K562 (cell line): ENCODE measurements at regions not wholly inside any gene's neighbourhood (a gene's known extent, or its start where the extent isn't known, plus 50 kb on each side); places are given as distances from the start of the nearest gene placed in this dataset.

Experiments used
- ATAC-seq: fragments of 200-7000 bp; cut with Tn5 transposase; 3 replicates; pipeline ENCODE4 v1.9.1; 2020; ENCODE audit warnings: moderate library complexity
- BruUV-seq: library from RNA; stranded (reverse); fragments of 400-500 nt; replicated peaks from 2 replicates; lab custom pipeline; 2021; lab: Mats Ljungman, UMichigan
- CTCF ChIA-PET: fragments of 300-600 bp; formaldehyde crosslinking; extraction: SDS; loops from one replicate; lab custom pipeline; 2021; ENCODE audit warnings: low intra/inter-chr PET ratio; lab: Yijun Ruan, JAX
- POLR2A ChIA-PET: fragments of 300-600, 350-650 bp; sonication (Branson Sonifier 250); formaldehyde crosslinking; extraction: SDS; loops from one replicate; lab custom pipeline; 2021; ENCODE audit warnings: antibody characterized with exemption, inconsistent platforms; lab: Yijun Ruan, JAX
- DNase-seq, 4 experiments: peaks; one replicate each; pipeline versions ENCODE4 v3.0.0 to v3.0.0-alpha.2; 2011 to 2018; ENCODE audit warnings: low spot score in 3 of 4, mixed read lengths in 3 of 4; ENCODE audit errors: extremely low read depth in 1 of 4
- FAIRE-seq: peaks from 2 replicates; lab custom pipeline; 2011; peaks lifted over from hg19 to GRCh38; lab: Jason Lieb, UNC
- H2AFZ ChIP-seq: 2 replicates; pipeline ENCODE4 v1.6.0; 2011; ENCODE audit warnings: low read depth, low read length, control low read depth, inconsistent platforms
- H3K27ac ChIP-seq: fragments of 200-600 bp; 3 replicates; pipeline ENCODE4 v1.8.0; 2011; ENCODE audit warnings: low read depth, mild to moderate bottlenecking, control low read depth, inconsistent platforms, low read length, moderate library complexity, mixed read lengths; ENCODE audit errors: extremely low read depth
- H3K27me3 ChIP-seq, 2 experiments: fragments of 300-600 bp in 1 of 2; 2 replicates in 1 of 2; 3 replicates in 1 of 2; pipeline versions ENCODE4 v1.6.0 to v1.8.0; 2011; ENCODE audit warnings: inconsistent platforms in 2 of 2, low read length in 2 of 2, mild to moderate bottlenecking in 1 of 2, mixed read lengths in 1 of 2, moderate library complexity in 1 of 2; ENCODE audit not compliant: control insufficient read depth in 2 of 2, insufficient read depth in 2 of 2
- H3K36me3 ChIP-seq: fragments of 300-600 bp; 3 replicates; pipeline ENCODE4 v1.8.0; 2011; ENCODE audit warnings: mild to moderate bottlenecking, low read length, inconsistent platforms; ENCODE audit not compliant: control insufficient read depth, insufficient read depth
- H3K4me1 ChIP-seq, 2 experiments: fragments of 200-600 bp in 1 of 2; replicated peaks in 1 of 2; 2 replicates in 1 of 2; 3 replicates in 1 of 2; pipeline versions ENCODE4 v1.5.1 to v1.8.0; 2011; ENCODE audit warnings: inconsistent platforms in 2 of 2, low read length in 2 of 2, mild to moderate bottlenecking in 1 of 2, mixed read lengths in 1 of 2, moderate library complexity in 1 of 2; ENCODE audit not compliant: control insufficient read depth in 2 of 2, insufficient read depth in 2 of 2
- H3K4me2 ChIP-seq: 2 replicates; pipeline ENCODE4 v1.6.1; 2011; ENCODE audit warnings: low read length, control low read depth, inconsistent platforms, mixed read lengths; ENCODE audit not compliant: insufficient read depth
- H3K4me3 ChIP-seq: fragments of 200-600 bp; sonication (generic), shearing (Covaris generic); 2 replicates; pipeline ENCODE4 v1.5.1; 2016; ENCODE audit warnings: control low read depth, inconsistent platforms
- H3K79me2 ChIP-seq: fragments of 200-600 bp; 3 replicates; pipeline ENCODE4 v1.8.0; 2011; ENCODE audit warnings: low read length, inconsistent platforms; ENCODE audit not compliant: control insufficient read depth, insufficient read depth
- H3K9ac ChIP-seq, 2 experiments: 2 replicates each; pipeline versions ENCODE4 v1.6.0 to v1.6.1; 2011; ENCODE audit warnings: low read depth in 2 of 2, low read length in 2 of 2, control low read depth in 1 of 2, inconsistent platforms in 1 of 2, mild to moderate bottlenecking in 1 of 2, mixed read lengths in 1 of 2; ENCODE audit not compliant: insufficient read depth in 1 of 2
- H3K9me1 ChIP-seq: one replicate; pipeline ENCODE4 v1.6.0; 2011; ENCODE audit warnings: inconsistent platforms, mild to moderate bottlenecking, low read length, moderate library complexity; ENCODE audit not compliant: control insufficient read depth, insufficient read depth
- H3K9me3 ChIP-seq: replicated peaks from 2 replicates; pipeline ENCODE4 v1.5.1; 2011; ENCODE audit warnings: low read depth, low read length, inconsistent platforms; ENCODE audit not compliant: control insufficient read depth, insufficient read depth
- H4K20me1 ChIP-seq: replicated peaks from 2 replicates; pipeline ENCODE4 v1.6.1; 2011; ENCODE audit warnings: low read length, inconsistent platforms, mixed read lengths; ENCODE audit not compliant: control insufficient read depth, insufficient read depth
- DLX4 ChIP-seq: fragments of 250-450 bp; sonication (Bioruptor Pico); IDR thresholded peaks from 2 replicates; pipeline ENCODE4 v1.6.1; 2021; ENCODE audit warnings: mild to moderate bottlenecking
- ELF2 ChIP-seq: fragments of 250-450 bp; sonication (Bioruptor Pico); IDR thresholded peaks from 2 replicates; pipeline ENCODE4 v1.5.0; 2021; ENCODE audit warnings: mild to moderate bottlenecking
- ESRRB ChIP-seq: fragments of 250-450 bp; sonication (Bioruptor Pico); IDR thresholded peaks from 2 replicates; pipeline ENCODE4 v1.5.0; 2020; ENCODE audit warnings: mild to moderate bottlenecking, moderate library complexity, borderline replicate concordance
- ETV1 ChIP-seq: fragments of 450-650 bp; conservative IDR thresholded peaks from 2 replicates; pipeline ENCODE4 v1.6.1; 2016; ENCODE audit warnings: missing genetic modification characterization, control low read depth, low read depth, missing compliant biosample characterization
- GABPB2 ChIP-seq: fragments of 250-450 bp; sonication (Bioruptor Pico); conservative IDR thresholded peaks from 2 replicates; pipeline ENCODE4 v1.5.1; 2021; ENCODE audit warnings: mild to moderate bottlenecking
- PPARD ChIP-seq: fragments of 250-450 bp; sonication (Bioruptor Pico); IDR thresholded peaks from 2 replicates; pipeline ENCODE4 v1.8.0; 2022; ENCODE audit warnings: inconsistent platforms, mild to moderate bottlenecking, moderate library complexity
- RB1 ChIP-seq: fragments of 450-650 bp; IDR thresholded peaks from 2 replicates; pipeline ENCODE4 v1.6.1; 2017; ENCODE audit warnings: low read depth, mild to moderate bottlenecking
- RBFOX2 ChIP-seq: fragments of 200-400 bp; formaldehyde crosslinking; IDR thresholded peaks from 2 replicates; pipeline ENCODE4 v1.6.1; 2017; ENCODE audit warnings: low read depth, mild to moderate bottlenecking, low read length, moderate library complexity
- SPI1 ChIP-seq: IDR thresholded peaks from 2 replicates; pipeline ENCODE4 v1.6.1; 2011; ENCODE audit warnings: low read depth, low read length, control low read depth, borderline replicate concordance
- STAT5A ChIP-seq: IDR thresholded peaks from 2 replicates; pipeline ENCODE4 v1.6.1; 2012; ENCODE audit warnings: low read length, inconsistent platforms, borderline replicate concordance
- TEAD1 ChIP-seq, 2 experiments: fragments of 450-650 bp in 1 of 2; sonication (generic) in 1 of 2; formaldehyde crosslinking; IDR thresholded peaks; 2 replicates each; pipeline versions ENCODE4 v1.4.0 to v1.8.0; 2020 to 2022; ENCODE audit warnings: mild to moderate bottlenecking in 2 of 2, missing genetic modification reagents in 1 of 2
- TEAD2 ChIP-seq: fragments of 450-650 bp; IDR thresholded peaks from 2 replicates; pipeline ENCODE4 v1.6.1; 2016; ENCODE audit warnings: missing genetic modification characterization, control low read depth, missing compliant biosample characterization
- TSC22D4 ChIP-seq: fragments of 450-650 bp; IDR thresholded peaks from 2 replicates; pipeline ENCODE4 v1.6.1; 2016; ENCODE audit warnings: missing genetic modification characterization, missing biosample characterization, control low read depth
- ZNF436 ChIP-seq: fragments of 250-450, 450-650 bp; sonication (Bioruptor Pico); formaldehyde crosslinking; IDR thresholded peaks from 2 replicates; pipeline ENCODE4 v1.7.0; 2020; ENCODE audit warnings: mild to moderate bottlenecking
- WGBS: fragments of 100-300 bp; shearing (Covaris generic); methylation state at CpG from one replicate; pipeline ENCODE4 v1.1.6; 2016; ENCODE audit warnings: low coverage, mixed read lengths; ENCODE audit not compliant: insufficient coverage; ENCODE audit errors: missing lambda C conversion rate; 5-methylcytosine and 5-hydroxymethylcytosine counted together
- in situ Hi-C: fragments of 300-500 bp; cut with MboI; formaldehyde crosslinking; loops from 4 replicates; pipeline ENCODE4 v1.15.0; 2018; ENCODE audit warnings: inconsistent platforms, mixed read lengths
- intact Hi-C: fragments of 100-400 bp; cut with micrococcal nuclease; formaldehyde crosslinking; loops from 2 replicates; pipeline ENCODE4 v1.14.2; 2022
- TF ChIP-seq, protein P1 (sequence below): fragments of 450-650 bp; IDR thresholded peaks from one replicate; pipeline ENCODE4 v1.6.1; 2018; ENCODE audit warnings: mild to moderate bottlenecking, moderate library complexity; ENCODE audit not compliant: partially characterized antibody

DNA sequence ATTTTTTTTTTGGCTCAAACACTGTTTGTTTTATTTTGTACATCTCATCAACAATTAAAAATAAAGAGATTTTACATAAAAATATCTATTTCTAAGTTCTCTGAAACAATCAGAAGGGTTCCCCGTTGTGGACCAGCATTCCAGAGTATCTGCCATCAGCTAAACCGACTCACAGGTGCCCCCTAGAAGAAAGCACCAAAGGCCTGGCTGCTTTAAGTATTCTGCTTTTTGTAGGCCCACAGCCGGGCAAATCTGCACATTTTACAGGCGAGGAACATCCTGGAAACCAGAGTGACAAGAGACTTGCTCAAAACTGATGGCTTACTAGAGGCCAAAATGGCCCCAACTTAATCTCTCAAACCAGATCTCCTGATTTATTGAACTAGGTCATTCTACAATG lies 82.2 kb upstream of the SETBP1 start:
- WGBS, result 4% methylated on average over 3 of the region's 4 CpGs

GRCh38 chr18:44599412-44599811 lies 81.3 kb upstream of the SETBP1 start:
- Histone ChIP-seq H3K4me2 (no peak overlapping the region), H3K36me3 (no peaks in the 10 kb centered on the region), H4K20me1 (no peaks in the 10 kb centered on the region), H3K9me1 (no peaks in the 10 kb centered on the region), H3K4me3 (no peak overlapping the region), H3K79me2 (no peaks in the 10 kb centered on the region), H3K27ac (no peak overlapping the region), H2AFZ (no peak overlapping the region), H3K9me3 (no peaks in the 10 kb centered on the region), H3K27me3 (no peaks in the 10 kb centered on the region), H3K9ac (no peak overlapping the region), H3K4me1 (no peaks in the 10 kb centered on the region)
- no peak for TF ChIP-seq ELF2 (CRISPR knock-in tag)
- TF ChIP-seq RB1, result no peak
- no peak for TF ChIP-seq TEAD1 (CRISPR knock-in tag; IDR thresholded peaks at IDR 0.05)
- TF ChIP-seq TSC22D4 (tag), result no peak
- TF ChIP-seq, protein P1, sequence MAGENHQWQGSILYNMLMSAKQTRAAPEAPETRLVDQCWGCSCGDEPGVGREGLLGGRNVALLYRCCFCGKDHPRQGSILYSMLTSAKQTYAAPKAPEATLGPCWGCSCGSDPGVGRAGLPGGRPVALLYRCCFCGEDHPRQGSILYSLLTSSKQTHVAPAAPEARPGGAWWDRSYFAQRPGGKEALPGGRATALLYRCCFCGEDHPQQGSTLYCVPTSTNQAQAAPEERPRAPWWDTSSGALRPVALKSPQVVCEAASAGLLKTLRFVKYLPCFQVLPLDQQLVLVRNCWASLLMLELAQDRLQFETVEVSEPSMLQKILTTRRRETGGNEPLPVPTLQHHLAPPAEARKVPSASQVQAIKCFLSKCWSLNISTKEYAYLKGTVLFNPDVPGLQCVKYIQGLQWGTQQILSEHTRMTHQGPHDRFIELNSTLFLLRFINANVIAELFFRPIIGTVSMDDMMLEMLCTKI, result no peak
- no peak for TF ChIP-seq STAT5A
- TF ChIP-seq RBFOX2, result no peak
- no peak for TF ChIP-seq SPI1
- TF ChIP-seq ETV1, result no peak
- TF ChIP-seq TEAD2 (tag), result no peak
- TF ChIP-seq ZNF436 (CRISPR knock-in tag), result no peak
- no peak for TF ChIP-seq DLX4 (CRISPR knock-in tag)
- no peak for TF ChIP-seq GABPB2 (CRISPR knock-in tag)
- TF ChIP-seq PPARD (CRISPR knock-in tag), result no peak
- no peak for ATAC-seq
- in situ Hi-C loops (no loop called here), intact Hi-C loops (no loop called here)
- BruUV-seq, result no TSS peak
- ChIA-PET CTCF (no interaction called here), POLR2A (no interaction called here)
- no peak for DNase-seq
- WGBS, result 0% methylated on average over 3 of the region's 4 CpGs
- no peak for FAIRE-seq

More for the DNA sequence above, 82.2 kb upstream of the SETBP1 start:
- no peaks in the 10 kb centered on the region for H3K9me1 ChIP-seq
- intact Hi-C loops, result no loop called here
- ChIA-PET CTCF (no interaction called here), POLR2A (no interaction called here)
- H3K4me1 ChIP-seq, result no peaks in the 10 kb centered on the region
- no peak overlapping the region for H3K4me3 ChIP-seq
- no peak overlapping the region for H2AFZ ChIP-seq
- H3K9ac ChIP-seq, result no peak overlapping the region
- FAIRE-seq (no peak), DNase-seq (peak in 1 of 4 experiments; percentile 0), ATAC-seq (no peak)
- no peak overlapping the region for H3K27ac ChIP-seq
- H3K9me3 ChIP-seq, result no peaks in the 10 kb centered on the region
- H3K79me2 ChIP-seq, result no peaks in the 10 kb centered on the region
- H3K36me3 ChIP-seq, result no peaks in the 10 kb centered on the region
- no peak overlapping the region for H3K4me2 ChIP-seq
- no peak for TF ChIP-seq ESRRB (CRISPR knock-in tag)
- in situ Hi-C loops, result no loop called here
- no TSS peak for BruUV-seq
- H3K27me3 ChIP-seq, result no peaks in the 10 kb centered on the region
- no peaks in the 10 kb centered on the region for H4K20me1 ChIP-seq
